GM21423 (cell line): ENCODE measurements at regions not wholly inside any gene's neighbourhood (a gene's known extent, or its start where the extent isn't known, plus 50 kb on each side); places are given as distances from the start of the nearest gene placed in this dataset.

ENCODE experiments used
- ATAC-seq: cut with Tn5 transposase; IDR thresholded peaks from one replicate; pipeline ENCODE4 v1.9.1; 2021; ENCODE audit warnings: mild to moderate bottlenecking, moderate library complexity; ENCODE audit not compliant: unreplicated experiment

DNA sequence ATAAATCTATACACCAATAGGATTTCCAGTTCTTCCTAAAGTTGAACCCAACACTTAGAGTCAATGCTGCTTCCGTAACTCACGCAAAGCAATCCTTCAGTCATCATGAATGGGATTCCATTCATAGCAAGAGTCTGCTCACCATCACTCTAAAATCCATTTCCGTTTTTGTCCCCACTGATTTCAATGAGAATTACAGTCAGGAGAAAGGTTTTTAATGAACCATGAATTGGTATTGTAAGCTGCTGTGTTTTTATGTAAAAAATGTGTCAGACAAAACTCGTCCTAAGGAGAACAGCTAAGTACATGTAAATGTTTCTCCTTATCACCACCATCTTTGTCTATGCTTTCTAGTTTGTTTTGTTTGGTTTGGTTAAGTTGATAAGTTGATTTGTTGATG, 391.5 kb downstream of the IRS1 start:
- no peak for ATAC-seq

DNA sequence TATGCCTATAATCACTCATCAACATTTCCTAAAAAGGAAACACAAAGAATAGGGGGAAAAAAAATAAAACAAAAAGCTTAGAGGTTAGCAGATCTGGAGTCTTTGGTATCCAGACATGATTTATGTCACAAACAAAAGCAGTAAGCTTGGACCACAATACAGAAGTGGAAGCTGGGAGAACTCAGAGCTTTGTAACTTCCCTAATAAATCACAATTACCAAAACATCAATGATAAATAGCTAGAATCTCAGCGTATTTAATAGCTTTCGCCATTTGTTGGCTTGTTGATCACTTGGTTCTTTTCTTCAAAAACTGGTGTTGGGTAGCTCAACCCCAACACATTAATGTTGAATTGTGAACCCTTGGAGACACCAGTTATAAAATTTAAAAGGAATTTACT, 392.5 kb downstream of the IRS1 start:
- no peak for ATAC-seq

DNA sequence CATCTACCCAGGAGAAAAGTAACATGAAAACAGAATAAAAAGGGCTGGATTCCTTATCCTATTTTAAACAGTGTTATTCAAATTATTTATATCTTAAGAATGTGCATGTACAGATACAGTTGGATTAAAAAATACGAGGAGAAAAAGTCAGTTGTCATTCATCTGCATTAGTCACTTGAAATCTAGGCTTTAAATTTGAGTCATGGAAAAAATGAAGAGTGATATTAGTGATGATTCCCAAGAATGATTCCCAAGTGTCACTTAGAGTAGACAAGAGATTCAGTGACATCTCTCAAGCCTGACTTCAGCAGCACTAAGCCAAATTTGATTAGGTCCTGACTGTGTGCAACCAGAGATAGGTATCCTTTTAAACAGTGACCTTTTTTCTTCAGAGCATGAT, 394.2 kb downstream of the IRS1 start:
- ATAC-seq = no peak

DNA sequence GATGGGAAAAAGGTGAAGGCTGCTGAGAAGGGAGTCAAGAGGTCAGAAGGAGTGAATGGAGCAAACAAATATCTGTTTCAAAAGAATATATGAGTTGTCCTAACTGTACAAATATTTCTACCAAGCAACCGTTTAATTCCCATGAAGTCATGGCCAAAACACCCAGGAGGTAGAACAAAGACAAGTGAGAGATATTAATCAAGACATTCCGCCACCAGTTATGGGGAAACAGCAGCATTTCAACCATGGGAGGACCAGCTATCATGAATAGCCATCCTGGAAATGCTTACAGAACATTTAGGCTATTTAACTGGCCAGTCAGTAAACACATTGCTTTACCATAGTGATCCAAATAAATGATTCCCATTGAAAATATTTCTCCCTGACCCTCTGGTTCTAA, 396.3 kb downstream of the IRS1 start:
- ATAC-seq = no peak

DNA sequence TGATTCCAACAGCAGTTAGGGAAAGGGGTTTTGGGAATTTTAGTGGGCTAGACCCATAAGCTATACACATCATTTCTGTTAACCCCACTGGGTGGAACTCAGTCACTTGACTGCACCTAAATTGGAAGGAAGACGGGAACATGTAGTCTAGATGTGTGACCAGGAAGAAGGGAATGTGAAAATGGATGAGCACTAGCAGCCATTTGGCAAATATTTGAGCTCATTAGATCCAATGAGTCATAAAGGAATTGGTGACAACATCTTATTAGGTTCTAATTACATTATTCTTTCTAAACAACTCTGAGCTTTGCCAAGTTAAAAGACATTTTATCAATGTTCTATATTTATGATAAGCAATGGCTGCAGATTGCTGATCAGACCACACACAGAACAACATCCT, 400.6 kb downstream of the IRS1 start:
- ATAC-seq = no peak

DNA sequence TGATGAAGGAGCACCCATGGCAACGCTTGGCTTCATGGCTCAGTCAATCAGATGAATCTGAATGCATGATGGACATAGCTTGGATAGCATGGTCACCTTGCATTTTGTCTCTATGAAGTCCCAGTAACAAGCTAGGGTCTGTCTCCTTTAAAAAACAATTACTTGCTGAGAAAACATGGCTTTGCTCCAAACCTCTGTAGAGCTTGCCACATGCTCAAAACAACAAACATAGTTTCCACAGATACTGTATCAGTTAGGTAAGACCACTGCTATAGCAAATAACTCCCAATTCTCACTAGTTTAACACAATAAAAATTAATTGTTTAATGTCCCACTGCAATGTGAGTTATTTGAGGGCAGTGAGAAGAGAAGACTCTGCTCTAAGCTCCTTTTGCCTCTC, 401.0 kb downstream of the IRS1 start:
- no peak for ATAC-seq

DNA sequence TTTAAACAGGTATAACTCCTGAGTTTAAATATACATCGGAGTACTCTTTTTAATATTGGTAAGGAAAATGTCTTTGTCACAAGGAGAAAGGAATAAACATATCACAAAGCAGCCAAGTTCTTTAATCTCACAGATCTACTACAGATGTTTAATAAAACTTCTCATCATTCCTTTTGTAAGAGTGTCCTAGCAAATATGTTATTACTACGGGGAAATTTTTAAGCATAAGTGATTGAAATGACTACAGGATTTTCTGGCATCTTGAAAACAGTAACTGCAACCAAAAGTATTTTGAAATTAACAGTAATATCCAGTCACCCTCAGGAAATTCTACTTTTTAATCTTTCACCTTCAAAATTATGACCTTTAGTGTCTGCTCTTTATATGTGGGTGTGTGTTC, 403.1 kb downstream of the IRS1 start:
- ATAC-seq = no peak

DNA sequence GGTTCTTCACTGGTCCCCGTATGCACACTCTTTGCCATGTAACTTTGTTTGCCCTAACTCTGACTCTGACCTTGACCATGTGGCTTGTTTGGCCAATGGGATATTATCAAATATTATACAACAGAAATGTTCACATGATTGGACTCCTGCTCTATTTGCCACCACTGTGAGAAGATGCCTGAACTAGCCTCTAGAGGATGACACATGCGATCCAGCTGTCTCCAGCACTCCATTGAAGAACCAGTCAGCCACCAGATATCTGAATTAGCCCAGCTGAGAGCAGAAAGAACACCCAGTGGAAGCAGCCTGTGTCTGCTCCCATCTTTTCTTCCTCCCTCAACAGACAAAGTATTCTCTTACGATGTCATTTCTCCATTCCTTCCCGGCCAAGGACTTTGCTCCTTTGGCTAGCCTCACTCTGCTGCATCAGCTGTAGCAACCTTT, 412.1 kb downstream of the IRS1 start:
- ATAC-seq = no peak

DNA sequence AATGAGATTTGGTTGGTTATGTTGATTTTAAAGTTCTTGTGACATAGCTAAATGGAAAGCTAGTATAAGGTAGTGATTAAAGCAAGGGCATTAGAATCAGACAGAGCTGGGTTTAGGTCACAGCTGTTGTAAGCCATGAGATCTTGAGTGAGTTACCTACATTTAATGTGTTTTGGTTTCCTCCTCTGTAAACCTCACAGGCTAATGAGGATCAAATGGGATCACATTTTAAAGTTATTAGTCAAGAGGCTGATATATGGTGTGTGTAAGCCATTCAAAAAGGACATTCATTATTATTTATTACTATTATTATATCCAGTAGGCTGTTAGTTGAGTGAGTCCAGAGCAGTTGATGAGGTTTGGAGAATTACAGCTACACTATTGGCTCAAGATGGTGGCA, 416.2 kb downstream of the IRS1 start:
- ATAC-seq = no peak

DNA sequence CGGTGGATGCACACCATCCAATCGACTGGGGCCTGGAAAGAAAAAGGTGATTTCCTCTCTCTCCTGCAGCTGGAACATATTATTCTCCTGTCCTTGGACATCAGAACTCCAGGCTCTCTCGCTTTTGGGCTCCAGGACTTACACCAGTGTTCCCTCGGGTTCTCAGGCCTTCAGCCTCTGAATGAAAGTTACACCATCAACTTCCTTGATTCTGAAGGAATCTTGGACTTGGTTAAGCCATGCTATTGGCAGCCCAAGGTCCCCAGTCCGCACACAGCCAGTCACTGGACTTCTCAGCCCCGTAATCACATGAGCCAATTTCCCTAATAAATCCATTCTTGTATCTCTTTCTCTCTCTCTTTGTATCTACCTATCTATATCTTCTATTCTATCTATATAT, 418.9 kb downstream of the IRS1 start:
- ATAC-seq = no peak

DNA sequence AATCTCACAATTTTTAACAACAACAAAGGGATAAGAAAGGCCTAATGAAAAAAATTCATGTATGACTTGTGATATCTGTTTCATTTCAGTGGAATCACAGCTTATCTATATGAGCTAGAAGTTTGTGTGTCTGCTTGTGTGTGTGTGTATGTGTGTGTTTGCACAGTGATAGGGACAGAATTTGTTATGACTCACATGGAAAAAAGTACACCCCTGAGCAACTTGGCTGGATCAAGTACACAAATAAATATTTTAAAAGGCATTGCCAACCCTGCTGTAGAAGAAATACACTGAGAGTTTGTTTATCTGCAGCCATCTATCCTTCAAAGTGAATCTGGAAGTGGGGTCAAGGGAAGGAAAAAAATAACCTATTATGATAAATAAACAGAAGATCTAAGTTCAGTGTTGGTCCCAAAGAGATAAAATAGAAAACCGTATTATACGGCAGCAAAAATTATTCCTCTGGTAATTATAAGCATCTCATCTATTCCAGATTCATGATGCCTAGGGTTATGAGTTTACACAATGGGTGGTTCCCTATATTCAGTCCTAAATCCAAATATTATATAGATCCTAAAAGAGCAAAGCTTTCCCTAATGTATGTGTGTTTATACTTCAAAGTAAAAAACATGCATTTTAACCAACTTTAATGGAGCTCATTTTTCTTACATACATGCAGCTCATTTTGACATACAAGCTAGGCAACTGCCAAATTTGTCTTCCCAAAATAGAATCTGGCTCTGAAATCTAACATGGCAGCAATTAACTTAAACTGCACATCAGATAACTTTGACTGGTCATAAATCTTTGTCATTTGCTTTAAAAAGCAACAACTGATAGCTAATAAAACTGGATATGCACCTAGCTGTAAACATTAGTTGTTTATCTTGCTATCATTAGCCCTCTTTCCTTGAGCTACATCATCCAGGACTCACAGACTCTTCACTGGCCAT, 420.6 kb downstream of the IRS1 start:
- no peak for ATAC-seq

DNA sequence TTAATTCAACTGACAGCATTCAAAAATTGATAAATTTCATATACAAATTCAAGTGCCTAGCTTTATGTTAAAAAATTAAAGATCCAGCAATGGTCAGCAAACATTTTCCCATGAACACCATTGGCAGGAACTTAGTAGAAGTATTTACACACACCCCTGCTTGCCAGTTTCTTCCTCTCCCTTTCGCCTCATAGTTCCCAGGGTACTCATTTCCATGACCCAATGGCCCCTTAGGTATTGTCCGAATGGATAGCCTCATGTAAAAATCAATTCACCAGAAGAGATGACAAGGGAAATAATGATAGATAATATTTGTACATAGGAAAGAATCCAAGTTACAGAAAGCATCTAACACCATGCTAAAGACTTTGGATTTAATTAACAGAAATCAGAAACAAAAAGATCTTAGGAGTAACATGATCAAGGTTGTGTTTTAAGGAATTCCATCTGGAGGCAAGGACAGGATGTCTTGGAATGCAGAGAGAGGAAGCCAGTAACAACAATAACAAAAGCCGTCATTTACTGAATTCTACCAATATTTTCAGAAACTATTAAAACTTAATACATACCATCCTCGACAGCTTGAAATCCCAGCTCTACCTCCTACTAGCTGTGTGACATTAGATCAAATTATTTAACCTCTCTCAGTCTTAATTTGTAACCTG, 423.0 kb downstream of the IRS1 start:
- no peak for ATAC-seq

DNA sequence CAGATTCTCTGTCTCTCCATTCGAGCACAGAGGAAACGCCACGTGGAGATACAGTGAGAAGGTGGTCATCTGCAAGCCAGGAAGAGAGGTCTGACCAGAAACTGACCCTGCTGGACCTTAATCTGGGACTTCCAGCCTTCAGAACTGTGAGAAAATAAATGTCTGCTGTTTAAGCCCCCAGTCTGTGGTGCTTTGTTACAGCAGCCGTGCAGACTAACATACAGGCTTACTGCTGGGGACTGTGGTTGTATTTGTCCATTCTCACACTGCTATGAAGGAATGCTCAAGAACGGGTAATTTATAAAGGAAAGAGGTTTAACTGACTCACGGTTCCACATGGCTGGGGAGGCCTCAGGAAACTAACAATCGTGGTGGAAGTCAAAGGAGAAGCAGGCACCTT, 432.7 kb downstream of the IRS1 start:
- ATAC-seq = no peak

DNA sequence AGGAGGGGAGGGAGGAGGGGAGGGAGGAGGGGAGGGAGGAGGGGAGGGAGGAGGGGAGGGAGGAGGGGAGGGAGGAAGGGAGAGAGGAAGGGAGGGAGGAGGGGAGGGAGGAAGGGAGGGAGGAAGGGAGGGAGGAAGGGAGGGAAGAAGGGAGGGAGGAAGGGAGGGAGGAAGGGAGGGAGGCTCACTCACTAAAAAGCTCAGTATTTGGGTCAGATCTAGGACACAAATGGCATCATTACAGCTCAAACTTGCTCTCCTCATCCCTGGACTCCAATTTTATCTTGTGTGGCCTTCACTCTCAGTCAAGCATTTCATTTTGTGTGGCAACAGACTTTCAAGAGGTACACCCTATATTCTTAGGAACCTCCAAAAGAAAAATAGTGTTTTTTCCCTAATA, 435.4 kb downstream of the IRS1 start:
- ATAC-seq = no peak

DNA sequence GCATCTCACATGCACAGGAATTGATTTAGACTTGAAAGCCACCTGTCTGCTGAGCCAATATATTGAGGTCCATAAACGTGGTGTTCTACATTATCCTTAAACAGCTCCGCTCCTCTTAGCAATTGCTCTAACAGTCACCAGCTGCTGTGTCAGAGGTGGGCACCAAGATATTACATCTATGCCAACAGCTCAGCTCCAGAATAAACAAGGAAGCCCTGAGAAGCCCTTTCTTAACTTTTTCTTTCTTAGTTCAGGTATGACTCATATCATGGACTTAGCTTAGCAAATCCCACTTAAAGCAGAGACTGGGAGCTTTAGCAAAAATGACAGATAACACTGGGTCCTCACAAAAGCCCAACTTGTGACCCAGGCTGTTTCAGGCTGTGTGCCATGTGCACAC, 436.6 kb downstream of the IRS1 start:
- ATAC-seq = no peak

DNA sequence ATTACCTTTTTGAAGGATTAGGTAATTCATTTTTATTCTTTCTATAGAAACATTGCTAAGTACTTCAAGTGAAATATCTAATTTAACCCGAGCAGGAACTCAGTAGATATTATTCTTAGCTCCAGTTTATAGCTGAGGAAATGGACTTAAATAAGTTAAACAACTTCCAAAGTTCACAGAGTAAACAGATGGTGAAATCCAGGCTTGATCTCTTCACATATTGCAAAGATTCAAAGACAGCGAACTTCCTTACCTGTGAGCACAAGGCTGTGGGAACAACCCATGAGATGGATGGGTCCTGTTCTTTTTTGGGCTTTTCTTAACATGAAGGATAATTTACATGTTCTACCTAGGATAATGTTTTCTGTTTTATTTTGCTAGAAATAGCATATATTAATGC, 439.0 kb downstream of the IRS1 start:
- ATAC-seq = no peak

DNA sequence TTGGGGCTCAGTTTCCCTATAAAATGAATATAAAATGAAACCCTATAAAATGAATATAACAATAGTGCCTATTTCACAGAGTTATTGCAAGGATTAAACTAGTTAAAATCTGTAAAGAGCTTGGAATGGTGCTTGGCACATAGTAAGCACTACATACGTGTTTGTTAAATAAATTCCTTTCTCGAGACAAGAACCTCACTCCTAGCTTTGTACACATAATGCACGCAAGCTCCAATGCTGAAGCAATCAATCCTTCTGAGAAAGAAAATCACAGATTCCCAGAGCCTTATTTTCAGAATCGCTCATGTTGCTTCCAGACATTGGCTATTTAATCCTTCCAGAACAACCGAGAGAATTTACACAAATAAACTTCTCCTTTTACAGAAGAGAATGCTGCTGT, 440.9 kb downstream of the IRS1 start:
- ATAC-seq = no peak

DNA sequence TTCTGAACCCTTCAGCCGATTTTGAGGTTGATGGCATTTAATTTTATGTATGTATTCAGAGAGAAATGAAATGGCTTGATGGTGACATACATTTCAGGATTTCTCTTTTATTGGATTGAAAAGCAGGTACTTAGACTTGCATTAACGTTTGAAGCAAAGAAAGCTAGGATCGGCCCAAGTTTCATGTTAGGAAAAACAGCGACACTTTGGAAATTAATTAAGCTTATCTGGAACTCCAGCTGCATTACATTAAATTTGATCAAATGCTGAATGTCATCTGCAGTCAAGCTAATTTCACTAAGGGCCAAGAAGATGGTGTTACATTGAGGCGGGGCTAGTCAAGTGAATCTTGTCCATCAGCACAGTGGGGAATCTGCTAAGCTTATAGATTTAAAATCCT, 441.8 kb downstream of the IRS1 start:
- no peak for ATAC-seq

DNA sequence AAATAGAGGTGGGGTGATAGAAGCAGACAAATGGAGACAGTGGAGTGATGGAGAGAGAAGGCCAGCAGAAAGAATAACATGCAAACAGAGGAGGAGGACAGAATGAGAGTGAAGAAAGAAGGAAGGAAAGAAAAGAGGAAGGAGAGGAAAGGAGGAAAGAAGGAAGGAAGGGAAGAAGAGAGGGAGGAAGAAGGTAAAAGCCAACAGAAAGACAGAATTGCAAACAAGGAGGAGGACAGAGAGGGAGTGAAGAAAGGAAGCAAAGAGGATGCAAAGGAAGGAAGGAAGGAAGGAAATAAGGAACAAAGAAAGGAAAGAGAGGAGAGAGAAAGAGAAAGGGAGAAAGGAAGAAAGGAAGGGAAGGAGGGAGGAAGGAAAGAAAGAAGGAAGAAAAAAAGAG, 444.0 kb downstream of the IRS1 start:
- no peak for ATAC-seq

DNA sequence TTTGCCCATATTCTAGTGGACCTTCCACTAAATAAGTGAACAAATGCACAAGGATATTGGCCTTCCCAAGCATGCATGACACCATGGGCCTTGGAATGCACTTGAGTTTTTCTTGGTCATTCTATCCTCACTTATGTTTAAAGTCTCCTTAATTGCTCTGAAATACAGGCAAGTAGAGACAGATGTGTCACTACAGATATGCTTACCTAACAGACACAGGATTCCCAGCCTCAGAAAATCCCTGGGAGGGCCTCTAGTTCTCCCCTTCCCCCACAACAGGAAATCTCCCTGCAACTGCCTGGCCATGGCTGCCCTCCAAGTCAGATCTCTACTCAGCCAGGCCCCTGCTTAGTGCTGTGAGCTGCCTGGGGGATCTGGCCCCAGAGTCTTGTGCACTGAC, 445.2 kb downstream of the IRS1 start:
- ATAC-seq = no peak

DNA sequence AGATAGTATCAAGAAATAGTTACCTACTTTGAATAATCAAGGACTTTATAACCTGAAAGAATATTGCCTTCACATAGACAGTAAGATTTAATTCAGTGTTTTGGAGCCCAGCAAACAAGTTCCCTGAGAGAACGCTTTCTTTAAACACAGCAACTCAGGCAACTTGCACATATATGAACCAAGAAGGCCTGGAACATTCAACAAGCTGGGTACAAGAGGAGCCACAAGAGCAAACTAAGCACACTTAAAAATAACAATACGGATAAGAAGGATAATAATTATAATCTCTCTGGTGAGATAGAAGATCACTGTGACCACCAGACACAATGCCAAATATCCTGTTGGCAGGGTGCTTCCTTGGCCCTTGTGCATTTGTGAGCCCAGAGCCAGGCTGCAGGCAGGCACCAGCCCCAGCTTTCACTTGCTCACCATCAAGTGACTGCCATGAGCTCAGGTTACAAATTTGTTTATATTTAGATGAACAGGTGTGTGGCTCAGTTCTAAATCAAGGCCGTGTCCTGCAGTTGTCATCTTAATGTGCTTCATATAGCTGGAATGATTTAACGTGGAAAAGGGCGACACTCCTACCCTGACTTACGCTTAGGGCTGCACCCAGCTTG, 446.6 kb downstream of the IRS1 start:
- ATAC-seq = no peak

DNA sequence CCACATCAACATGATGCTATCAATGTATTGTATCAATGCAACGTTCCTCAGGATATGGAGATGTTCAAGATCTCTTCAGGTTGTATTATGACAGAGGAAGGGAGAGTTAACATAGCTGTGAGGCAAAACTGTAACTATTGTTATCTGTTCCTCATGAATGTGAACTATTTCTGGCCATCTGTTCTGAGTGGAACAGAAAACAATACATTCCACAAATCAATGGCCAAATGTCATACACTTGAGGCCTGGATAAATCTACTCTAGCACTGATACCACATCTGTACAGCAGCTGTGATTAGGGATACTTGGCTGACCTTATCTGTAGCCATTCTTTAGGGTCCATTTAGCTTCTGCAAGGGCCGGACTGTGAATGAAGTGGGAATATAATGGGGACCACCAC, 447.9 kb downstream of the IRS1 start:
- no peak for ATAC-seq
